HG03460 (cell line): ENCODE measurements at regions not wholly inside any gene's neighbourhood (a gene's known extent, or its start where the extent isn't known, plus 50 kb on each side); places are given as distances from the start of the nearest gene placed in this dataset.
"Not testable (repeated sequence)": the region's sequence is repeated elsewhere in the genome, so short reads cannot be mapped to it uniquely, and the experiment has no call there.

Source experiments
- ATAC-seq: cut with Tn5 transposase; IDR thresholded peaks from one replicate; pipeline ENCODE4 v1.9.1; 2021; ENCODE audit not compliant: unreplicated experiment

DNA sequence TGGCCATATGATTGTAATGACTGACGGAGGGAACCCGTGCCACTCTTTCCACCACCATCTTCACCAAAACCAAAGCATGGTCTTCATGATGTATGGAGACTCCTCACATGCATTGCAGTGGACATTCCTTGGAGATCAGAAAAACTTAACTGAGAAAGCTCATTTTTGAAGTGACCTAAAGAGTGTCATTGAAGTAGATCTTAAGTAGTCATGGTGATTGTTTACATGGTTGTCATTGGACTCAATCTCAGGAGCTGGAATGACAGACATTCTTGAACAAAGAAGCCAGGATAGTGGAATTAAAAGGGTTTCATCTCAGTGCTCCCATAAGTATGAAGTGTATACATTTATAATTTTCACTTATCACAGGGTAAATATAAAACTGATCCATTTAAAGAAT is 236.7 kb upstream of the IPO5 start:
- ATAC-seq = no peak

- ATAC-seq = no peak
Measured at GRCh38 chr13:97719736-97720135, 233.7 kb upstream of the IPO5 start.

DNA sequence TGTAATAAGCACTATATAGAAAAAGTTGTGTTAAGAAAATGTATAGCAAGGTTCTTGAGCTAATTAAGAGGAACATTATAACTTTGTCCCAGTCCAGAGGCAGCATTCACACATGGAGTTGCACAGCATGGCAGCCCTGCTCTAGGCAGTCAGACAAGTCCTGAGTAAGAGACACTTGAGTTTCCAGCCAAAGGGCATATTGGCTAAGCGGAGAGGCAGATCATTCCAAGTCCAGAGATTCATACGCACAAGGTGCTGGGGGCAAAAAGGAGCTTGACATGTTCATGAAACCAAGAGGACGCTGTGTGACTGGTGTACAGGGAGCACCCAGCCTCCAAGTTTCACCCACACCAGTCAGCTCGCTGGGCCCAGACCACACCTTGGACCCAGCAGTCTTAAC is 232.6 kb upstream of the IPO5 start:
- no peak for ATAC-seq

DNA sequence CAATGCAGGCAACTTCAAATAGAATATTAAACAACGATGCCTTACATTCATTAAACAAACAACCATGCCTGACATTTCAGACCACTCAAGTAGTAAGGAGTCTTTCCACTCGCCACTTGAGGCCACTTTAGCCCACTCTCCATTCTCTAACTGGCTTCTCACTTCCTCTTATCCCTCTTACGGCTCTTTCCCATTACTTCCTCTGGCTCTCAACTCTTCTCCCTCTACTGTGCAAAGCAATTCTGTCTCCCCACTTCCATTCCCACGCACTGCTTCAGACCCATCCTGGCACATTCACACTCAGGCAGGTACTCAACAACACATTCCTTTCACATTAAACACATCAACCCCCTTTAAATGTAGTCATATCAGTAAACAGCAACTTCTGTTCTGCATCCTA is 229.8 kb upstream of the IPO5 start:
- ATAC-seq = no peak

DNA sequence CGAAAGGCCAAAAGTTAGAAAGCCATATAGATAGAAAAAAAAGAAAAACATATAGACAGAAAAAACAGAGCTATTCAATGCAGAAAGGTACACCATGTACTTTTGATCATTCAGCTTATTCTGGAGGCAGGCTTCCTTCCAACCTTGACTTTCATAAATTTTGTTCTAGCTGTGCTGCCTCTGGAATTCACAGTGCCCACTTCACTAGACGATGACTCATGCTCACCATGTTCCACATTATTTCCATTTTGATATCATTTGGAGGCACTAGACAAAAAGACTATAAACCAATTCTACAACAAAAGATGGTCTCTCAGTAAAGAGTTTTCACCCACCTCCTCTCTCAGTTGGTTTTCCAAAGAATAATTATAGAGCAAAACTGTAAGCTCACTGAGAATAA is 229.0 kb upstream of the IPO5 start:
- no peak for ATAC-seq

GRCh38 chr13:97726664-97727280 is 226.7 kb upstream of the IPO5 start:
- ATAC-seq = no peak

GRCh38 chr13:97727991-97728390 is 225.5 kb upstream of the IPO5 start:
- no peak for ATAC-seq

GRCh38 chr13:97736436-97736835 is 217.0 kb upstream of the IPO5 start:
- no peak for ATAC-seq

DNA sequence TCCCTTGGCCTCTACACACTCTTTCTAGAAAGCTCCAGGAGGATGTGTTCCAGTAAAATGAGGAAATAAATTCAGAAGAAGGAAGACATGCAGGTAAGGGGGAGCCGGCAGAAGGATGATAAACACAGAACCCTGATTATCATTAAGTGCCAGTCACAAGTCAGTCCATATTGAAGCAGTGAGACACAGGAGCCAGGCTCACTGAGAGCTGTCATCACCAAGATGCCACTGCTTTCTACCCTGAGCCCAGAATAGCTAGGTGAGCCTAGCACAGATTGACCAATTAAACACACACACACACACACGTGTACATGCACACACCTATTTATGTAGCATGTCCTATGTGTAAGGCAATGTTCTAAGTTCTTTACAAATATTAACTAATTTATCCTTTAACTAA is 211.4 kb upstream of the IPO5 start:
- no peak for ATAC-seq

GRCh38 chr13:97743938-97744337 is 209.5 kb upstream of the IPO5 start:
- ATAC-seq = no peak

- ATAC-seq = no peak
Measured at GRCh38 chr13:97746649-97747048, 206.8 kb upstream of the IPO5 start.

GRCh38 chr13:97749174-97749573 is 204.3 kb upstream of the IPO5 start:
- no peak for ATAC-seq

DNA sequence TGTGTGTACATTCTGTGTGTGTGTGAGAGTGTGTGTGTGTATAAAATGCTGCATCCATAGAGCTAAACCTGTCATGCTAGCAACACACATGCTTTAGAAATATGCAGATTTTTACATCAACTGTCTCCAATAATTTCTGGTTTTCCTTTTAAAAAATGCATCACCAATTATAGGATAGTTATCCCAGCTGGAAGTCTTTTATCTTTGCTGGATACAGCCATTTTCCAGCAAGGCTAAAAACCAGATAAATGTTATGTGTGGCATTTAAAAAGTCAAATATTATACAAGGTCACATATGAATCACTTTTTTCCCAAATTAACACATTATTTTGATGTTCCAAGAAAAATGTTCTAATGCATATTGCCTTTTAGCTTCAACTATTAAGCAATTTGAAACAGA is 202.0 kb upstream of the IPO5 start:
- ATAC-seq = no peak

- ATAC-seq = no peak
Measured at GRCh38 chr13:97752961-97753668, 200.4 kb upstream of the IPO5 start.

DNA sequence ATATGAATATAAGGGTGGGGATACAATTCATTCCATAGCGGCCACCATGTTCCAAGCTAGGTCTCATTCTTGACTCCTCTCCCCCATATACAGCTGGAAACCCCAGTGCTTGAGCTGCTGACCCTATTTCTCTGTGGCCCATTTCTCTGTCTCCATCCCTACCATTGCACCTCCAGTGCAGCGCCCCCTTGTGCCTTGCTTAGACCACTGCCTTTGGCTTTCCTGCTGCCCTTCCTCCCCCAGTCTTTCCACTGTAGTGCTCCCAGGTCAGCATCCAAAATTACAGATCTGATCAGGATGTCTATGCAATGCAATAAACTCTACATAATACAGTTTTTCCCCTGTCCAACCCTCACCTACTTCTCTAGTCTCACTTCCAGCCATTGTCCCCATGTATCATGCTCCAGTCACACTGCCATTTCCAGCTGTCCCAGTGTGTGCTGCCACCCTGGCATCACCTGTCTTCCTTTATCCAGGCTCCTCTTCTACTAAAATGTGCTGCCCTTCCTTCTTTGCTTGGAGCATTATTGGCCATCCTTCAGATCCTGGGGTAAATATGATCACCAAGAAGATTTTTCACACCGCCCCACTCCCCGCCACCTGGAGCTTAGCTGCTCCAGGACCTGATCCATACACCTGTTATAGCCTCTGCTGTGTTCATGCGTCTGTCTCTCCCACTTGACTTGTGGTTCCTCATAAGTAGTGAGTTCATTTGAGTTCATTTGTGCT is 199.4 kb upstream of the IPO5 start:
- no peak for ATAC-seq

- no peak for ATAC-seq
Measured at GRCh38 chr13:97757807-97758206, 195.7 kb upstream of the IPO5 start.

GRCh38 chr13:97758317-97758716 is 195.2 kb upstream of the IPO5 start:
- ATAC-seq = no peak

DNA sequence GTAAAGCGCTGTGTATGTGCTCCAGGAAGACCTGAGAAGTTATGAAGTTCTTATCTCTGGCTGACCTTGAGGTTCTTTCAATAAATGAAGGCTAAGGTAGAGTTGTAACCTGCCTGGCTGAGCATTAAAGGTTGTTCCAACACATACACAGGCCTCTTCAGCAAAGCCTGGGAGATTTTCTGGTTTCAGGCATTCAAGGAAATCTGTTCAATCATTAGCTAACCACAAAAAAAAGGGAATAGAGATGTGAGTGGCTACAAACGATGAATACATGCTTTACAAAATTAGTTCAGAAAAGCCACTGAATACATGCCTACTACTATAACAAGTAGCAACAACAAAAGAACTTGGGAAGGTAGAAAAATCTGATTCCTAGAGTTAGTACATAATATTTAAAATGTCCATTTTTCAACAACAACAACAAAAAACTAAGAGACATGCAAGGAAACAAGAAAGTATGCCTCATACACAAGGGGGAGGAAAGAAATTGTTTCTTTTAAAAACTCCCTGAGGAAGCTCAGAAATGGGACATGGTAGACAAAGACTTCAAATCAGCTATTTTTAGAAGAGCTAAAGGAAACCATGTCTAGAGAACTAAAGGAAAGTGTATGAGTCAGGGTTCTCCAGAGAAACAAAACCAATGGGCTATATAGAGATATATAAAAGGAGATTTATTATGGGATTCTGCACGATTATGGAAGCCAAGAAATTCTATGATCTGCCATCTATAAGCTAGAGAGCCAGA is 191.5 kb upstream of the IPO5 start:
- ATAC-seq = no peak

DNA sequence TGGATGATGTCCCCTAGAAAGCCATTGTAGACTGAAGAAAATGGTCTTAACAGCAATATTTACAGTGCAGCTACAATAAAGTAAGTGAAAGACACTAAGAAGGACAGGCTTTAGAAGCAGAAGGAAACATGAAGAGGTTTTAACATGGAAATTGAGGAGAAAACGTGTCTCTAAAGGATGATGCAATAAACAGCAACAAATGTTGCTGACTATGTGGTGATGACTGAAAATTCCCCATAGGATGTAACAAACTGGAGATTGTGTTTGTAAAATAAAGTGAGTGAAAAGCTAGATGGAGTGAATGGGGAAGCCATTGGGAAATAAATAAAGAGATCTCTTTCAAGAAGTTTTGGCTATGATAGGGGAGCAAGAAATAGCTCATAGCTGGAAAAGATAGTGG is 186.7 kb upstream of the IPO5 start:
- ATAC-seq = no peak

- no peak for ATAC-seq
Measured at GRCh38 chr13:97768134-97768533, 185.3 kb upstream of the IPO5 start.

GRCh38 chr13:97770231-97770630 is 183.2 kb upstream of the IPO5 start:
- ATAC-seq = not testable (repeated sequence)

GRCh38 chr13:97772466-97772865 is 181.0 kb upstream of the IPO5 start:
- not testable (repeated sequence) for ATAC-seq
